ENCODE measurements at regions not wholly inside any gene's neighbourhood (a gene's known extent, or its start where the extent isn't known, plus 50 kb on each side); places are given as distances from the start of the nearest gene placed in this dataset.

- Histone ChIP-seq H3K4me3 (replicated peaks in 1 of 2; ENCODE audit: low read depth in 1 of 2, low read length in 2 of 2) (no peak overlapping the region), H3K9ac (ENCODE audit: low read length) (no peak overlapping the region), H4K20me1 (ENCODE audit: insufficient read depth) (no peaks in the 10 kb centered on the region), H3K27ac (ENCODE audit: low read depth, low read length) (no peak overlapping the region), H3K4me2 (ENCODE audit: low read length) (no peak overlapping the region), H3K79me2 (ENCODE audit: insufficient read depth, low read length) (no peaks in the 10 kb centered on the region), H3K36me3 (ENCODE audit: control insufficient read depth in 1 of 2, insufficient read depth in 2 of 2, low read length in 2 of 2) (no peaks in the 10 kb centered on the region), H2AFZ (ENCODE audit: low read depth, low read length, poor library complexity, severe bottlenecking) (no peak overlapping the region), H3K9me2 (ENCODE audit: insufficient read depth) (no peaks in the 10 kb centered on the region), H3K4me1 (ENCODE audit: control insufficient read depth in 1 of 2, insufficient read depth in 2 of 2, low read length in 2 of 2) (no peaks in the 10 kb centered on the region), H3K27me3 (ENCODE audit: insufficient read depth, low read length) (no peaks in the 10 kb centered on the region), H3K9me3 (ENCODE audit: control insufficient read depth in 1 of 2, insufficient read depth in 1 of 2, low read depth in 1 of 2, low read length in 2 of 2) (no peaks in the 10 kb centered on the region)
- CTCF ChIA-PET = no interaction called here
- no peak for TF ChIP-seq CTCF (IDR thresholded peaks at IDR 0.05 in 2 of 3, conservative IDR thresholded peaks at IDR 0.05 in 1 of 3; ENCODE audit: borderline replicate concordance in 1 of 3, insufficient read depth in 1 of 3, low read depth in 2 of 3, low read length in 2 of 3)
- TF ChIP-seq, protein P1, sequence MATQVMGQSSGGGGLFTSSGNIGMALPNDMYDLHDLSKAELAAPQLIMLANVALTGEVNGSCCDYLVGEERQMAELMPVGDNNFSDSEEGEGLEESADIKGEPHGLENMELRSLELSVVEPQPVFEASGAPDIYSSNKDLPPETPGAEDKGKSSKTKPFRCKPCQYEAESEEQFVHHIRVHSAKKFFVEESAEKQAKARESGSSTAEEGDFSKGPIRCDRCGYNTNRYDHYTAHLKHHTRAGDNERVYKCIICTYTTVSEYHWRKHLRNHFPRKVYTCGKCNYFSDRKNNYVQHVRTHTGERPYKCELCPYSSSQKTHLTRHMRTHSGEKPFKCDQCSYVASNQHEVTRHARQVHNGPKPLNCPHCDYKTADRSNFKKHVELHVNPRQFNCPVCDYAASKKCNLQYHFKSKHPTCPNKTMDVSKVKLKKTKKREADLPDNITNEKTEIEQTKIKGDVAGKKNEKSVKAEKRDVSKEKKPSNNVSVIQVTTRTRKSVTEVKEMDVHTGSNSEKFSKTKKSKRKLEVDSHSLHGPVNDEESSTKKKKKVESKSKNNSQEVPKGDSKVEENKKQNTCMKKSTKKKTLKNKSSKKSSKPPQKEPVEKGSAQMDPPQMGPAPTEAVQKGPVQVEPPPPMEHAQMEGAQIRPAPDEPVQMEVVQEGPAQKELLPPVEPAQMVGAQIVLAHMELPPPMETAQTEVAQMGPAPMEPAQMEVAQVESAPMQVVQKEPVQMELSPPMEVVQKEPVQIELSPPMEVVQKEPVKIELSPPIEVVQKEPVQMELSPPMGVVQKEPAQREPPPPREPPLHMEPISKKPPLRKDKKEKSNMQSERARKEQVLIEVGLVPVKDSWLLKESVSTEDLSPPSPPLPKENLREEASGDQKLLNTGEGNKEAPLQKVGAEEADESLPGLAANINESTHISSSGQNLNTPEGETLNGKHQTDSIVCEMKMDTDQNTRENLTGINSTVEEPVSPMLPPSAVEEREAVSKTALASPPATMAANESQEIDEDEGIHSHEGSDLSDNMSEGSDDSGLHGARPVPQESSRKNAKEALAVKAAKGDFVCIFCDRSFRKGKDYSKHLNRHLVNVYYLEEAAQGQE (IDR thresholded peaks at IDR 0.05; ENCODE audit: low read depth) = no peak
- no peak for TF ChIP-seq POLR2AphosphoS5 (IDR thresholded peaks at IDR 0.05; ENCODE audit: low read depth, low read length)
- TF ChIP-seq, protein P2, sequence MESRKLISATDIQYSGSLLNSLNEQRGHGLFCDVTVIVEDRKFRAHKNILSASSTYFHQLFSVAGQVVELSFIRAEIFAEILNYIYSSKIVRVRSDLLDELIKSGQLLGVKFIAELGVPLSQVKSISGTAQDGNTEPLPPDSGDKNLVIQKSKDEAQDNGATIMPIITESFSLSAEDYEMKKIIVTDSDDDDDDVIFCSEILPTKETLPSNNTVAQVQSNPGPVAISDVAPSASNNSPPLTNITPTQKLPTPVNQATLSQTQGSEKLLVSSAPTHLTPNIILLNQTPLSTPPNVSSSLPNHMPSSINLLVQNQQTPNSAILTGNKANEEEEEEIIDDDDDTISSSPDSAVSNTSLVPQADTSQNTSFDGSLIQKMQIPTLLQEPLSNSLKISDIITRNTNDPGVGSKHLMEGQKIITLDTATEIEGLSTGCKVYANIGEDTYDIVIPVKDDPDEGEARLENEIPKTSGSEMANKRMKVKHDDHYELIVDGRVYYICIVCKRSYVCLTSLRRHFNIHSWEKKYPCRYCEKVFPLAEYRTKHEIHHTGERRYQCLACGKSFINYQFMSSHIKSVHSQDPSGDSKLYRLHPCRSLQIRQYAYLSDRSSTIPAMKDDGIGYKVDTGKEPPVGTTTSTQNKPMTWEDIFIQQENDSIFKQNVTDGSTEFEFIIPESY (IDR thresholded peaks at IDR 0.05; ENCODE audit: extremely low read depth, insufficient replicate concordance, low read length) = no peak
- TF ChIP-seq JUND (IDR thresholded peaks at IDR 0.05) = no peak
- no peak for TF ChIP-seq ZNF274 (IDR thresholded peaks at IDR 0.05; ENCODE audit: low read depth, low read length)
- no peak for TF ChIP-seq EZH2phosphoT487 (IDR thresholded peaks at IDR 0.05; ENCODE audit: borderline replicate concordance)
- TF ChIP-seq SP1 (IDR thresholded peaks at IDR 0.05; ENCODE audit: low read depth) = no peak
- TF ChIP-seq RAD21 (IDR thresholded peaks at IDR 0.05; ENCODE audit: low read depth) = no peak
- no peak for TF ChIP-seq ZFX (IDR thresholded peaks at IDR 0.05)
- TF ChIP-seq POLR2A (IDR thresholded peaks at IDR 0.05; ENCODE audit: borderline replicate concordance, extremely low read depth, insufficient read depth, insufficient read length) = no peak
- no peak for TF ChIP-seq ELF1 (IDR thresholded peaks at IDR 0.05; ENCODE audit: borderline replicate concordance, low read depth)
- no peak for TF ChIP-seq FOSL1 (IDR thresholded peaks at IDR 0.05; ENCODE audit: low read depth)
- BruUV-seq (replicated peaks) = no TSS peak
- ATAC-seq = no peak
- RAD21 ChIA-PET (ENCODE audit: low non-redundant PET in 1 of 2, low total read pairs in 2 of 2, uncharacterized antibody in 2 of 2, unreplicated experiment in 2 of 2) = no interaction called here
- POLR2A ChIA-PET = no interaction called here
- intact Hi-C loops (cut with micrococcal nuclease) = no loop called here
- no peak for DNase-seq (ENCODE audit: low read depth, low spot score)
Observed at GRCh38 chr3:187798531-187799530, 53.6 kb upstream of the BCL6 start.

All from HCT116 (cell line).